Ishikawa (cell line): ENCODE measurements at regions not wholly inside any gene's neighbourhood (a gene's known extent, or its start where the extent isn't known, plus 50 kb on each side); places are given as distances from the start of the nearest gene placed in this dataset.

Experiments used
- CEBPB ChIP-seq: IDR thresholded peaks from 2 replicates; pipeline ENCODE4 v1.6.1; 2012
- CREB1 ChIP-seq: IDR thresholded peaks from 2 replicates; pipeline ENCODE4 v1.6.1; 2012; ENCODE audit warnings: low read depth
- TF ChIP-seq, protein P1 (sequence below): IDR thresholded peaks from 2 replicates; pipeline ENCODE4 v1.6.1; 2012

DNA sequence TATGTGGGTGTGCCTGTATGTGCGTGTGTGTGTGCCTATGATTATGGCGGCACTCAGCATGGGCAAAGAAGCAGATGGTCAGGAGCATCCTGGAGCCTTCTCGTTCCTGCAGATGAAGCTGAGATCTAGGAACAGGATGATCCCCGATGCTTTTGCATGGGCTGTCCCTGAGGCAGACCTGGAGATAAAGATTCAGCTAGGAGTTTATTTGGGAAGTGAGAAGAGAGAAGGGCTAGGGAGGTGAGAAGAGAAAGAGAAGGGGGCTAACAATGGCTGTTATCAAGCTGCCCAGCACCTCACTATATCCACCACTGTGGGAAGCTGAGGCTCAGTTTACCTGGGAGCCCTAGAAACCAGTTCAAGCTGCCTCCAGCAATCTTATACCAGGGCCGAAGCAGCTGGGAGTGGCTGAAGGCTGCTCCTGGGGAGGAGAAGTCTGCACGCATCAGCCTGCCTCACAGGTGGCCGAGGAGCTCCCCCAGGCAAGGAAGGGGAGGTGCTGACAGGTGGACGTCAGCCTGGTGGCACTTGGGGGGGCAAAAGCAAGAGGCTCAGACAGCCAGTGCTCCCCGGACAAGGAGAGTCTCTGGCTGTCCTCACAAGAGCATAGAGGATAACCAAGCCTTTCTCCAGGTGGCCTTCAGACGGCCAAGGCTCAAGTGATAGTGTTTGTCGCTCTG, 94.0 kb upstream of the IQSEC1 start:
- TF ChIP-seq, protein P1, sequence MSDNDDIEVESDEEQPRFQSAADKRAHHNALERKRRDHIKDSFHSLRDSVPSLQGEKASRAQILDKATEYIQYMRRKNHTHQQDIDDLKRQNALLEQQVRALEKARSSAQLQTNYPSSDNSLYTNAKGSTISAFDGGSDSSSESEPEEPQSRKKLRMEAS: no peak
- TF ChIP-seq CEBPB (no peak), CREB1 (no peak)
